ENCODE measurements at regions not wholly inside any gene's neighbourhood (a gene's known extent, or its start where the extent isn't known, plus 50 kb on each side); places are given as distances from the start of the nearest gene placed in this dataset.

GRCh38 chr17:52209507-52209906, 51.0 kb upstream of the CA10 start:
- TF ChIP-seq CTCF (IDR thresholded peaks at IDR 0.05), result no peak
- TF ChIP-seq POLR2A (IDR thresholded peaks at IDR 0.05), result no peak

Data from stomach (tissue), 4 donors.